ENCODE measurements at regions not wholly inside any gene's neighbourhood (a gene's known extent, or its start where the extent isn't known, plus 50 kb on each side); places are given as distances from the start of the nearest gene placed in this dataset.

DNA sequence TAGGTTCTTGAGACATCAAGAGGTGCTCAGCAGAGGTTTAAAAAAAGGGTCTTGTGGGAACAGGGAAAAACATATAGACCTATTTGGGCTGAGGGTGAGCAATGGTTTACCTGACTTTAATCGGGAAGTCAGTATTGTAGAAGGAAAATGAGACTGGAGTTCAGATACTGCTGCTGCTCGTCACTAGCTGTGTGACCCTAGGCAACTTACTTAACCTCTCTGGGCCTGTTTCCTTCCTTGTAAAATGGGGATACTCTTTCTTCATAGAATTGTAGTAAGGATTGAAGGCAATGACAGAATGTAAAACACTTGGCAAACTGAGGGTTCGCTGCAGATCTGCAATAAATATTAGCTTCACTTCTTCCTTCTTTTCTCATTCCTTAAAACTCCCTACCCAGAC lies 327.5 kb upstream of the PROK2 start:
- WGBS, 2 experiments (ENCODE audit: insufficient coverage in 1 of 2, insufficient read length in 1 of 2): 84 to 100% methylated on average over 3 of the region's 3 CpGs
- Histone ChIP-seq H3K4me3 (ENCODE audit: low read length) (no peak overlapping the region), H3K27ac (ENCODE audit: low read depth, low read length) (no peak overlapping the region), H3K9ac (ENCODE audit: extremely low read depth, low read length, poor library complexity, severe bottlenecking) (no peak overlapping the region), H3K9me3 (ENCODE audit: control insufficient read depth, low read length) (no peaks in the 10 kb centered on the region), H3K27me3 (ENCODE audit: control insufficient read depth, insufficient read depth, low read length, poor library complexity, severe bottlenecking) (no peaks in the 10 kb centered on the region), H3K36me3 (ENCODE audit: control insufficient read depth, insufficient read depth, low read length) (no peaks in the 10 kb centered on the region), H3K4me1 (ENCODE audit: control insufficient read depth, insufficient read depth, low read length) (no peaks in the 10 kb centered on the region)
- Mint-ChIP-seq H3K4me3 (no peak overlapping the region), H3K27ac (no peak overlapping the region), H3K27me3 (ENCODE audit: insufficient read depth) (peaks cover 7% of the 10 kb centered on the region), H3K36me3 (ENCODE audit: low read depth) (no peaks in the 10 kb centered on the region), H3K9me3 (no peaks in the 10 kb centered on the region), H3K4me1 (no peaks in the 10 kb centered on the region)
- no peak for DNase-seq
- no peak for TF ChIP-seq CTCF (conservative IDR thresholded peaks at IDR 0.05)

GRCh38 chr3:72111265-72112205 lies 326.6 kb upstream of the PROK2 start:
- no peaks in the 10 kb centered on the region for H3K27me3 ChIP-seq (ENCODE audit: control insufficient read depth, insufficient read depth, low read length, poor library complexity, severe bottlenecking)
- H3K4me3 ChIP-seq (ENCODE audit: low read length): no peak overlapping the region
- 67 to 84% methylated on average over 3 to 6 of the region's 7 CpGs for WGBS, 2 experiments (ENCODE audit: insufficient coverage in 1 of 2, insufficient read length in 1 of 2)
- no peak for DNase-seq
- H3K9me3 Mint-ChIP-seq: no peaks in the 10 kb centered on the region
- peaks cover 7% of the 10 kb centered on the region for H3K27me3 Mint-ChIP-seq (ENCODE audit: insufficient read depth)
- H3K4me3 Mint-ChIP-seq: no peak overlapping the region
- H3K4me1 Mint-ChIP-seq: no peaks in the 10 kb centered on the region
- no peak for TF ChIP-seq CTCF (conservative IDR thresholded peaks at IDR 0.05)
- H3K36me3 ChIP-seq (ENCODE audit: control insufficient read depth, insufficient read depth, low read length): no peaks in the 10 kb centered on the region
- no peak overlapping the region for H3K27ac ChIP-seq (ENCODE audit: low read depth, low read length)
- H3K9ac ChIP-seq (ENCODE audit: extremely low read depth, low read length, poor library complexity, severe bottlenecking): no peak overlapping the region
- H3K27ac Mint-ChIP-seq: no peak overlapping the region
- H3K4me1 ChIP-seq (ENCODE audit: control insufficient read depth, insufficient read depth, low read length): no peaks in the 10 kb centered on the region
- H3K36me3 Mint-ChIP-seq (ENCODE audit: low read depth): no peaks in the 10 kb centered on the region
- no peaks in the 10 kb centered on the region for H3K9me3 ChIP-seq (ENCODE audit: control insufficient read depth, low read length)

- Histone ChIP-seq H3K27me3 (ENCODE audit: control insufficient read depth, insufficient read depth, low read length, poor library complexity, severe bottlenecking) (no peaks in the 10 kb centered on the region), H3K9me3 (ENCODE audit: control insufficient read depth, low read length) (no peaks in the 10 kb centered on the region), H3K36me3 (ENCODE audit: control insufficient read depth, insufficient read depth, low read length) (no peaks in the 10 kb centered on the region), H3K4me1 (ENCODE audit: control insufficient read depth, insufficient read depth, low read length) (no peaks in the 10 kb centered on the region), H3K27ac (ENCODE audit: low read depth, low read length) (no peak overlapping the region), H3K9ac (ENCODE audit: extremely low read depth, low read length, poor library complexity, severe bottlenecking) (no peak overlapping the region), H3K4me3 (ENCODE audit: low read length) (no peak overlapping the region)
- H3K9me3 Mint-ChIP-seq: no peaks in the 10 kb centered on the region
- TF ChIP-seq CTCF (conservative IDR thresholded peaks at IDR 0.05): no peak
- 93 to 95% methylated on average over 11 to 14 of the region's 17 CpGs for WGBS, 2 experiments (ENCODE audit: insufficient coverage in 1 of 2, insufficient read length in 1 of 2)
- H3K27me3 Mint-ChIP-seq (ENCODE audit: insufficient read depth): peaks cover 16% of the 10 kb centered on the region
- H3K4me1 Mint-ChIP-seq: no peaks in the 10 kb centered on the region
- no peaks in the 10 kb centered on the region for H3K36me3 Mint-ChIP-seq (ENCODE audit: low read depth)
- DNase-seq: no peak
- no peak overlapping the region for H3K27ac Mint-ChIP-seq
- H3K4me3 Mint-ChIP-seq: no peak overlapping the region
These were observed 324.6 kb upstream of the PROK2 start for GRCh38 chr3:72109327-72110259.
